Renal cortical epithelial cell (primary cell): ENCODE measurements at regions not wholly inside any gene's neighbourhood (a gene's known extent, or its start where the extent isn't known, plus 50 kb on each side); places are given as distances from the start of the nearest gene placed in this dataset.

ENCODE experiments used
- DNase-seq: peaks from one replicate; pipeline ENCODE4 v3.0.0-alpha.2; 2011; ENCODE audit warnings: low read depth

DNA sequence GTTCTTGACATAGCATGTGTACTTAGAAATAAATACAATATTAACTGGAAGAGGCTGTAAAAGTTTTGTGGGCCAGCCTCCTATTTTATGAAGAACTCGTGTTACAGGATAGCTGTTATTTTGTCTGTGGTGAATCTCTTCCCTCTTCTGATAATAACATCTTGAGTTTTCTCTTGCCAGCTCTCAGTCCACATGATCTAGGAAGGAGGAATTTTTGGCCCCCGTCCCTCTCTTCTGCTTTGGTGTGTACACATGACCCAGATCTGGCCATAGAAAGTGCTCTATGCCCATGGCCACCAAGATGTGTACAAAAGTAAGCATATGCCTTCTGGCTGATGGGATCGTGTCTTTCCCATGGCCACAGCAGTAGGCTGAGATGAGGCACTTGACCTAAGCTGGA lies 108.0 kb upstream of the LEF1 start:
- no peak for DNase-seq

DNA sequence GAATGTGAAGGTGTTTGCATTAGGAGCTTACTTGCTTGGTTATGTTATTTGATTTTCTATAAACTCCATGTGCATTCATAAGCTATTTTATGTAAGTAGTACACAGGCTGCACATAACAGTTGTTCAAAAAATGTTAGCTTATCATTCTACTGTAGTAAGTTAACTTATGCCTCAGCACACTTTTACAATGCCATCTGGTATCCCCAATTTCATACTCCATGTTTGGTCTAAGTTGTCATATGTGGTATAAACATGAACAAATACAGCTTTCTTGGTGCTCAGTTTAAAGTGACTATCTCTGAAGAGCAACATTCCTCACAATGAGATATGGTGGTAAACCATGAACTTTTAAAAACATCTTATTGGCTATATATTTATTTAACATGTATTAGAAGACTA lies 104.3 kb upstream of the LEF1 start:
- no peak for DNase-seq

DNA sequence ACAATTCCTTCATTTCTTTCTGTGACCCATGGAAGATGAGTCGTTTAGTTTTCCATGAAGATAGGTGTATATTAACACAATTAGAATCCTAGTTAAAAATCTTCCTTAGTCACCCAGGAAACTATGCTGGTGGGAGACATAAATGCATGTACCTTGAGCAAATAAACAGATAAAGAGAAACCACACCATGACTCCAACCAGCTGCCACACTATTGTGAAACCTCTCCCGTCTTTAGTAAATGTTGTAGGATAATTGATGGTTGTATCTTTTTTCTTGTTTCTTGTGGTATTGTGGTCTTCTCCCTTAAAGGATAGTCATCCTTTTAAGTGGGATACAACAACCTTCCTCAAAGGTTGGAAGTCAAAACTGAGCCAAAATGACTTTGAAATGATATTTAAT lies 103.8 kb upstream of the LEF1 start:
- DNase-seq, result peak; percentile 96

DNA sequence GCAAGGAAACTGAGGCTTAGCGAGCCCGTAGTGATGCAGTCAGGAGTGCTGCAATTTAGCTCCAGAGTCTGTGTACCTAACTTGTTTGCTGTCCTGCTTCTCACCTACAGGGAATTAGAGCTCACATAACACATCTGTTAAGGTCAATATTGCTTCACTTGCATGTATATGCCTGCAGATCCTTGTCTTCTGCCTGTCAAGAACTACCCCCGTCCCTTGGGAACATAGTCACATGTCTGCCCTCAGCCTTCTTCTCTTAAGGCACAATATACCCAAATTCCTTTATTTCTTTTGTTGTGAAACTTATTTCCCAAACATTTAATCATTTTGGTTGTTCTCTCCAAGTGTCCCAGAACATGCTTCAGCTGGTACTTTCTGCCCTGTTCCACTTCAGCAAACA lies 103.3 kb upstream of the LEF1 start:
- no peak for DNase-seq

DNA sequence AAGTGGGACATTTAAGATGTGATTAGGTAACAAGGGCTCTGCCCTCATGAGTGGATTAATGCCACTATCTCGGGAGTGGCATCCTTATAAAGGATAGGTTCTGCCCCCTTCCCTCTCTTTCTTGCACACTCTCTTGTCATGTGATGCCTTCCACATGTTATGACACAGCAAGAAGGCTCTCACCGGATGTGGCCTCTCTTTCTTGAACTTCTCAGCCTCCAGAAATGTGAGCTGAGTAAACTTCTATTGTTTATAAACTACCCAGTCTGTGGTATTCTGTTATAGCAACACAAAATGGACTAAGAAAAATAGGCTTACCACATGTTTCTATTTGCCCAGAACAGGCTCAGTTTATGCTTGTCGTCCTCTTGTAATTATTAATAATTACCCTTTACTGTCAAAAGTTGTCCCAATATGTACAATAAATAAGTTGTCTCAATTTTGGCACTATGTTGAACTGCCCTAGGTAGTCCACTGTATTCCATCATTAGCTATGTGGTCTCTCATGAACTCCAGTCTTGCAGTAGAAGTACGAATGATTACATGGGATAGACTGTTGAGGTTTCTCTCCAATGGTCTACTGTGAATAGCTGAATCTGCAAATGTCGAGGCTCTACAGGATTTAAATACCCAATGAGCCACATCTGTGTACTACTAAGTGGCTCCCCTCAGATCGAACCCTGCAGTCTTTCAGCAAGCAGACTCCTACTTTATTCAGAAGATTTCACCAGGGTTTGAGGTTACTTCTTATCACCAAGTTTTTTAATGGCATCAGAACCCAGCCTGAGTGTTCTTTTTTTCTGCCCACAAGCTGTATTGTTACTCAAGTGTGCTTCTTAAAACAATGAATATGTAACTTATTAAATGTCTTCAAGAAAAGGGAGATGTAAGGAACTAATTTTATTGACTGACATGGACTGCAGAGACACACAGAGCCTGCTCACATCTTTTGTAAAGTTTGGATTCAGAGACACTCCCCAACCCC lies 102.0 kb upstream of the LEF1 start:
- DNase-seq, result peak; percentile 94

DNA sequence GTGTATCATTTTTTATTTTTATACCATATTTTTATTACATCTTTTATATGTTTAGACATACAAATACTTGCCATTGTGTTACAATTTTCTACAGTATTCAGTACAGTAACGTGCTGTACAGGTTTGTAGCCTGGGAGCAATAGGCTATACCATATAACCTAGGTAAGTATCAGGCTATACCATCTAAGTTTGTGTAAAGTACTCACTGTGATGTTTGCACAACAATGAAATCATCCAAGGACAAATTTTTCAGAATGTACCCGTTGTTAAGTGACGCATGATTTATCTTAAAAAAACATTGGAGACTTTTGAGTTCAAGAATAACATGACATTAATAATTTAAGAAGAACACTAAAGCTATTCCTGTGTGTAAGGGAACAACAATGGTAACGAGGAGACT lies 96.0 kb upstream of the LEF1 start:
- DNase-seq, result no peak

DNA sequence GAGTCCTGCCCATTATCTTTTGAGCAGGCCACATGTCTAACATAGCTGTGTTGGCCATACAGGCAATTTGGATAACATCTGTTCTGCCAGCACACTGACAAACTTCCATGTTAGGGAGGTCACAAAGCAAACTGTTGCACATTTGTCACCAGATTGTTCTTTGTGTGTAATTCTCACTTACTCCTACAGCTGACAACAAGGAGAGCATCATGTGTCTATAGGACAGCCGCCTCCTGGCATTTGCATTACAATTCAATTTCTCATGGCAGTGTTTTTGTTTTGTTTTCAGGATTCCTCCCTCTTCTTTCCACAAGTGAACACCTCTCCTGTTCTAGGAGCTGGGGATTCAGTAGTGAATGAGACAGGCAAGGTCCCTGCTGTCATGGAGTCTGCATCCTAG lies 94.3 kb upstream of the LEF1 start:
- no peak for DNase-seq

DNA sequence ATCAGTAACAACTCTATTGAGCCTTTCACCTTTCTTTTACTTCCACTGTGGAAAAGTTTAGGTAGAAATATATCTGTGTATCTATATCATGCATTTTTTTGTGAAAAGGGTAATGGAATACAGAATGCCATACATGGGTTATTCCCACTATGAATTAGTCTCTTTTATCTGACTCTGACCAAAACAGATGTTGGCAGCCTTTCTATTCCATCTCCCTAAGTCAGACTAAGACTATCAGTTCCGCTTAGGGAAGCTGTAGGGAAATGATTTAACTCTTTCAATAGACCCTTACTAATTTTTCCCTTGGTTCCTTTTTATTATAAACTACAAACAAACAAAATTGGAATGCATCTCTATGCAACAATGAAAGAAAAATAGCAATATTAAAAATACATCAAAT lies 92.3 kb upstream of the LEF1 start:
- DNase-seq, result no peak

DNA sequence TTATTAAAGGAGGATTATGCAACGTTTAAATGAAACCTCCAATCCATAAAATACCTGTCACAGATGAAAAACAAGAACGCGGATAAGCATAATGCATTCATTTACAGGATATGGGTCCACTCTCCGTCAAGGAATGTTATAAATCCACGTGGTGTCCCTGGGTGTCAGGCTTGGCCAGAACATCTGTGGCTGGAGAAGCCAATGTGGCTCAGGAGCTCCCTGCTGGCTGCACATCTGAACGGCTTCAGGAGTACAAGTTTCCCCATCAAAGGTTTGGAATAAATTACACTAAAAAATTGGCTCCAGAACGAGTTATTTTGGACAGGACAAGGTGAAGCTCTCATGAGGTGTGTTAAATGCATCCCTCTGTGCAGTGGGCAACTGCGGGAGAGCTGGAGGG lies 87.8 kb upstream of the LEF1 start:
- no peak for DNase-seq

DNA sequence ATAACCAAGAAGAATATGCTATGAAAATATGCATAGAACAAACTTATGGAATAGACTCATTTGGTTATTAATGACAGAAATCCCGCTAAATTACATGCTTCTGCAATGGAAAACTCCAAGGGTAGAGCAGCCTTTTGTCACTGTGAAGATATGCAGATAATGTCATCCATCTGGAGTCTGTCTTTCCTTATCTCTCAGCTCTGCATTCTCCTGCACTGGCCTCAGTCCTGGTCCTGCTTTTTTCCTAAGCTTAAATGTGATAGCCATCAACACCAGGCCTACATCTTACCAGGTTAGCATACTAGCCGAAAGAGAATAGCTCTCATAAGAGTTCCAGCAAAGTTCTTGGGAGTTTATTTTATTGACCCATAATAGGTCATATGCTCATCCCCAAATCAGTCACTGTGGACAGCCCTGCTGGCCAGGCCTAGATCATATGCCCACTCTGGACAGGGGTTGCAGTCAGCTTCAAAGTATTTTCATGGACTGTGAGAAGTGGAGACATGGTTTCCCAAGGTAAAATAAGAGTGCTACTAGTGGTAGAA lies 86.5 kb upstream of the LEF1 start:
- no peak for DNase-seq

DNA sequence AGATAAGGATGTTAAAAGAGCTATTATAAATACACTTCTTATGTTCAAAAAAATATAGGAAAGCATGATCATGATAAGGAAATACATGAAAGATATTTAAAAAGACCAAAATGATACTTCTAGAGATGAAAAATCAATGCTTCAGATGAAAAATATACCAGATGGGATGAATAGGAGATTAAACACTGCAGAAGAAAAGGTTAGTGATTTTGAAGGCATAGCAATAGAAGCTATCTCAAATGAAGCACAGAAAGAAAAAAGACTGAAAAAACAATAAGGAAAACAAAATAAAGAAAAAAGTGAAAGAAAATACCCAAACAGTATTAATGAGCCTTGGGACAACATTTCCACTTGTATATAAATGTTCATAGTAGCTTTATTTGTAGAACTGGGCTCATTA lies 80.7 kb upstream of the LEF1 start:
- DNase-seq, result no peak

DNA sequence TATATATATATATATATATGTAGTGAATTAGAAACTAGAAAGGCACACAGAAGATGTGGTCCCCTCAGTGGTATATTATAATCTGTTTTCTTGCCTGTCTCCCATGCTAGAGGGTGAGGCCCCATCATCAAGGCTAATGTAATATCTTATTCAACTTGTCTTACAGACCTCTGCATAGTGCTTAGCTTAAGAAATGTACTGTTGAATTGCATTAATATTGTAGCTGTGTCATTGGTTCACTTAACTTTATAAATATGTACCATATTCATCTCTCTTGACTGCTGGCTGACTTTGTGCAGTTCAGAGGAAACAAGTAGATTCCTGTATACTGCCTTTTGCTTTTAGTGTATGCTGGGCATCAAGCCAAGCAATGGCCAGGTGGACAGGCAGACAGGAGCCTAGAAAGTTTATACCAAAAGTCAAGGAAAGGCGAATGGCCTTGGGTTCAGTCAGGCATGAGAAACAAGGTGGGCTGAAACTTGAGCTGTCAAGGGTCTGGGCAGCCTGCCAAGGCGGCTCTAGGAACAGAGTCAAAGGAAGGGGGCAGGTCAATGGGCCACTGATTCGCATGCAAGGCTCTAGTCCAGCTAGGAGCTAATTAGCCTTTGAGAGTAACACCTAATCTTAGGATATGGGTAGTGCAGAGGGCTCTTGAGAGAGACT lies 78.8 kb upstream of the LEF1 start:
- peak; percentile 84 for DNase-seq

DNA sequence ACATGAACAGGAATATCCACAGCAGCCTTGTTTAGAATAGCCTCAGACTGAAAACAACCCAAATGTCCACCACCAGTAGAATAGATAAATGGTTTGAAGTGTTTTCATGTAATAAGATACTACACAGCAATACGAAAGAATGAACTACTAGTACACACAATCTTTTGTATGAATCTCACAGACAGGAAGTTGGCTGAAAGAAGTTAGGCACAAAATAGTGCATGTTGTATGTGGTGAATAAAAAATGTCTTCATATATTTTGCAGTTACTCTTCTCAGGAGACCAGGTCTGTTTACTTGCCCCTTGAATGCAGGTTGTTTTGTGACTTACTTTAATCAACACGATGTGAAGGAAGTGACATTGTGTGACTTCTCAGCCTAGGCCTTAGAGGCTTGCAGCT lies 75.9 kb upstream of the LEF1 start:
- DNase-seq, result no peak

DNA sequence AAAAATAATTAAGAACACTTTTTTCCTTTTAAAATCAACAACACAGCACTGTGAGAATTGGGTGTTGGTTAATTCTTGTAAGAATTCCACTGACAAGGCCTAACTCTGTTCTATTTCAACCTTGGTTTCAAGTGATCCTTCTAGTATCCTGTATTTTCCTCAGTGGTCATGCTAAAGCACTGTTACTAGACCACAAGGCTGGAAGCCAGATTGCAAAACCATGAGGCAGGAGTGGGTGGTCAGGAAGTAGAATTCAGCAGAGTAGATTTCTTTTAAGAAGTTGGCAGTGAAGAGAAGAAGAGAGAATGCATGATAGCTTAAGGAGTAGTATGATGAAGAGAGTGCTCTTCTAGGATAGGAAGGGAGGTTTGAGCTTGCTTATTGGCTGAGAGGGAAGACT lies 71.6 kb upstream of the LEF1 start:
- peak; percentile 86 for DNase-seq

DNA sequence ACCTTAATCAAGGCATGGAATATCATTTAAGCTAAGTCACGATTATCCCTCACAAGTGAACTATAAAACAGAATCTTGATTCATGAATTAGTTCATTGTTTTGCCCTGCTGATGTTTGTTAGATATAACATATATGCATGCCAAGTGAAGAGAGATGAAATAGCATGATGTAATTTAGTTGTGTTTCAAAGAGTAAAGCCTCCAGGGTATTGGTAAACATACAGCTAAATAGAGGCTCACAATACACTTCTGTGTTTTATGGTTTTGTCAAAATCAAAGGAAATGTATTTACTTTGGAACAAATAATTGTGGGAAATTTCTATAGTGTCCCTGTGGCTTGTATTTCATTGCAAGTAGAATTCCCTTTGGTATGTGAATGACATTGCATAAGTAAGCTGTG lies 69.0 kb upstream of the LEF1 start:
- DNase-seq, result no peak

DNA sequence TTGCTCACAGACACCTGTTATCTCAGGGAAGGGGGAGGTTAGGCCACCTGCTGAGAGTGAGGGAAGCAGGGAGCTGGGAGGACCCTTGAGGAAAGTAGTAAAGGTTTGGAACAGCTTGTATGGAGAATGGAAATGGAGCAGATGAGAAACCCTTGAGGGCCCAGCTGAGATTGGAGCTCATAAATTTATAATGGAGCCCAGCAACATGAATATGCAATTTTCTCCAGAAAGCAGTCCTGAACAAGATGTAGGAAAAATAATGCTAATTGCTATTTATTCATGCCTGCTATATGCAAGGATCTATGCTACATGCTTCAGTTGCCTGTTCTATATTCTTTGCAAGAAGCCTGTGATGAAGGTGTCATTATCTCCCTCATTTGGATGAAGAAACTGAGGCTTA lies 67.5 kb upstream of the LEF1 start:
- no peak for DNase-seq

DNA sequence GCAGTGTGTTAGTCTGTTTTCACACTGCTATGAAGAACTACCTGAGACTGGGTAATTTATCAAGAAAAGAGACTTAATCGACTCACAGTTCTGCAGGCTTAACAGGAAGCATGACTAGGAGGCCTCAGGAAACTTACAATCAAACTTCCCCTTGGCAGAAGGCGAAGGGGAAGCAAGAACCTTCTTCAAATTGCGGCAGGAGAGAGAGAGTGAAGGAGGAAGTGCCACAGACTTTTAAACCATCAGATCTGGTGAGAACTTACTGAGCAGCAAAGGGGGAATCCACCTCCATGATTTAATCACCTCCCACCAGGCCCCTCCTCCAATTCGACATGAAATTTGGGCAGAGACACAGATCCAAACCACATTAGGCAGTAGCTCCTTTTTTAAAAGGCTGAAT lies 59.2 kb upstream of the LEF1 start:
- no peak for DNase-seq

DNA sequence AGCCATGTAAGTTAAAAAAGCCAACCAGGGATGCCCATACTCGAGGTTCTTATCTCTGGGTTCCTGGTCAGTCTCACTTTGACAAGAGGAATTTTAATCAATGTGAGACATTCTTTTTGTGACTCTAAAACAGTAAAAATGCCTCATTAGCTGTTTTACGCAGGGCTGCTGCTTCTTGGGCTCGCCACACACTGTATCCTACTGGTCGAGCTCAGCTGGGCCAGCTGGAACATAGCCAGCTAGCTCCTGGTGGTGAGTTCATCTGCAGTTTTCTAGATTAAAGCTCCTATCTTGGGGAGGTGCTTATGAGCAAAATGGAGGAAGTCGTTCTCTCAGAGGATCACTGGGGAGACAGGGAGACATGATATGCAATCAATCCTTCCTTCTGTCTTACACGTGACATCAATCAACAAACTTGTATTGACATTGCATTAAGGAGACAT lies 55.9 kb upstream of the LEF1 start:
- DNase-seq, result peak; percentile 39

DNA sequence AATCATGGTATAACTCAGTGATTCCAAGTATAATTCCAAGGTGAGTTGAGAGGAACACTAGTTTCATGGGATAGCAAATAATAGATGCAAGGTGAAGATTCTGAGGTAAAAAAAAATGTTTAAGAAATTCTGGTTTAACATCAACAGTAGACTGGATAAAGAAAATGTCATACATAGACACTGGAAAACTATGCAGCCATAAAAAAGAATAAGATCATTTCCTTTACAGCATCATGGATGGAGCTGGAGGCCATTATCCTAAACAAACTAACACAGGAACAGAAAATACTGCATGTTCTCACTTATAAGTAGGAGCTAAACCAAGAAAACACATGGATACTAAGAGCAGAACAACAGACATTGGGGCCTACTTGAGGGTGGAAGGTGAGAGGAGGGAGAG lies 54.6 kb upstream of the LEF1 start:
- no peak for DNase-seq

DNA sequence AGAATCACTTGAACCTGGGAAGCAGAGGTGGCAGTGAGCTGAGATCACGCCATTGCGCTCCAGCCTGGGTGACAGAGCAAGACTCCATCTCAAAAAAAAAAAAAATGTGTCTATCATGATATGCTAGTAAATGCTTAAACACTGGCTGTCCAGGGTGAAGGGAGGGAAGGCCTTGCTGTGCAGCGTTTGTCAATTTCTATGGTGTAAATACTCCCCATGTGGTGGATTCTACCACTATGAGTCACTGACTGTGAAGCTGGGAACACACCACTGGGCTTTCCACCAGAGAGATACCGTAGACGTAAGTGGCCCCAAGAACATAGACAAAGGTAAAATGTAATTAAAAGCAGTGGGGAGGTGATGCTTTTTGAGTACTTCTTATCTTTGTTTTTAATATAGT lies 51.3 kb upstream of the LEF1 start:
- DNase-seq, result no peak
